ENCODE measurements at regions not wholly inside any gene's neighbourhood (a gene's known extent, or its start where the extent isn't known, plus 50 kb on each side); places are given as distances from the start of the nearest gene placed in this dataset.
A peak's percentile ranks its signal among the peaks of the same experiment; 100 is the strongest.

DNA sequence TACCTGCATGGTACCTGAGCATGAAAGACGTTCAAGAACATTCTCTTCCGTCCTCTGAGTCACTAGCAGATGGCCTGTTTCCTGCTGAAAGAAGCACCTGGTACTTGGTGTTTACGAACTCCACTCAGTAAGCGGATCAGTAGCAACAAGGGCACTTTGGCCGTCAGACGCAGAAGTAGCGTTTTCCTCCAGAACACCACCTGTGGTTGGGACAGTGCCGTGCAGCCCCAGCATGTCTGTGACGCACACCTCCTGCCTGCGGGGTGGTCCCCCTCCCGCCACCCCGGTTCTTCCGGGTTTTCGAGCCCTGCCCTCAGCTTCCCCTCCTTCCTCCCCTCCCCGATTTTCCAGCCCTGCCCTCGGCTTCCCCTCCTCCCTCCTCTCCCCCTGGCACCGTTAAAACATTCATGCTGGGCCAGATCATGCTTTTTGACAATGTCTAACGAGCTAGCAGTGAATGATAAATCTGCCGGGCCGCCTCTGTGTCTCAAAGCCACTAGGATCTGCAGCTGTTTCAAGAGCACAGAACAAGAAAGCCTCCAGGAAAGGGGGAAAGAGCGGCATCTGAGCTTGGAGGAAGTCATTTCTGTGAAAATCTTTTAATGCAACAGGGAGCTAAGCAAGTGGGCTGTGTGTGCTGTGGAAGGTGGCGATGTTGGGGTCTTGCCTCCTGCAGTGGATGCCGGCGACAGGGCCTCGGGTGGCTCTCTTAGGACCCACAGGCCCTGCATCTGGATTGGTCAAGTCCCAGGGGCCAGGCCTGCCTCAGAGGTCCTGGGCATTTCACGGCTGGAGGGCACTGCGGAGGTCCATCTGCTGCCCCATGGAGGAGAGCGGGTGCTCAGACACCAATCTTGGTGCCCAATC lies 207.9 kb downstream of the ERMARD start:
- H3K9me3 Mint-ChIP-seq = no peaks in the 10 kb centered on the region; the same call in 1 of the 3 replicates
- Histone ChIP-seq H3K36me3 (ENCODE audit: insufficient read depth) (no peaks in the 10 kb centered on the region), H3F3A (replicated peaks; ENCODE audit: low read depth) (no peaks in the 10 kb centered on the region), H3K79me2 (replicated peaks; ENCODE audit: insufficient read depth) (no peaks in the 10 kb centered on the region), H3K4me1 (ENCODE audit: insufficient read depth) (no peaks in the 10 kb centered on the region; the same call in 1 of the 2 replicates), H3K27ac (ENCODE audit: low read depth) (no peak overlapping the region), H3K9me2 (ENCODE audit: insufficient read depth) (no peaks in the 10 kb centered on the region), H2AFZ (no peak overlapping the region), H3K27me3 (ENCODE audit: insufficient read depth) (no peaks in the 10 kb centered on the region), H4K20me1 (replicated peaks; ENCODE audit: insufficient read depth) (no peaks in the 10 kb centered on the region), H3K4me3 (no peak overlapping the region), H3K4me2 (no peak overlapping the region)
- TF ChIP-seq EZH2 (IDR thresholded peaks at IDR 0.05; ENCODE audit: low read depth, unreplicated experiment) = no peak
- peaks cover 12% of the 10 kb centered on the region for H3K4me1 Mint-ChIP-seq
- H3K4me3 Mint-ChIP-seq = no peak overlapping the region
- no peak overlapping the region for H3K27ac Mint-ChIP-seq
- ATAC-seq (no peak), DNase-seq (ENCODE audit: low spot score) (peak; percentile 32)
- H3K36me3 Mint-ChIP-seq (ENCODE audit: low read depth) = no peaks in the 10 kb centered on the region; the same call in 2 of the 3 replicates
- peaks cover 12% of the 10 kb centered on the region for H3K27me3 Mint-ChIP-seq (ENCODE audit: insufficient read depth, low read depth, poor library complexity)

DNA sequence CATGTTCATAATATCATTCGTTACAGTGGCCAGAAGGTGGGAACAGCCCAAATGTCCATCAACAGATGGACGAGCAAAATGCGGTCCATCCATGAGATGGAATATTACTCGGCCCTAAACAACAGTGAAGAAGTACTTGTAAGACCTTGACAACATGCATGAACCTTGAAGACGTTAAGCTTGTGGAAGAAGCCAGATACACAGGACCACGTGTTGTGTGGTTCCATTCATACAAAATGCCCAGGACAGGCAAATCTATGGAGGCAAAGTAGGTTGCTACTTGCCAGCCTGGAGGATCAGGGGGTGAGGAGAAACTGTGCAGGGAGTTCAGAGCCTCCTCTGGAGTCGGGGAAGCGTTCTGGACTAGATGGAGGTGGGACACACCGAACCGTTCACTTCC lies 207.1 kb downstream of the ERMARD start:
- DNase-seq (ENCODE audit: low spot score) (no peak), ATAC-seq (no peak)
- no peaks in the 10 kb centered on the region for H3K36me3 ChIP-seq (ENCODE audit: insufficient read depth)
- Mint-ChIP-seq H3K4me1 (peaks cover 12% of the 10 kb centered on the region), H3K9me3 (no peaks in the 10 kb centered on the region; the same call in 1 of the 3 replicates), H3K27ac (no peak overlapping the region), H3K36me3 (ENCODE audit: low read depth) (no peaks in the 10 kb centered on the region; the same call in 2 of the 3 replicates), H3K27me3 (ENCODE audit: insufficient read depth, low read depth, poor library complexity) (peaks cover 12% of the 10 kb centered on the region), H3K4me3 (no peak overlapping the region)
- H3K27ac ChIP-seq (ENCODE audit: low read depth) = no peak overlapping the region
- H3K4me1 ChIP-seq (ENCODE audit: insufficient read depth) = no peaks in the 10 kb centered on the region; the same call in 1 of the 2 replicates
- H3K79me2 ChIP-seq (replicated peaks; ENCODE audit: insufficient read depth) = no peaks in the 10 kb centered on the region
- H2AFZ ChIP-seq = no peak overlapping the region
- H3K9me2 ChIP-seq (ENCODE audit: insufficient read depth) = no peaks in the 10 kb centered on the region
- no peaks in the 10 kb centered on the region for H3K27me3 ChIP-seq (ENCODE audit: insufficient read depth)
- no peak overlapping the region for H3K4me2 ChIP-seq
- H4K20me1 ChIP-seq (replicated peaks; ENCODE audit: insufficient read depth) = no peaks in the 10 kb centered on the region
- H3F3A ChIP-seq (replicated peaks; ENCODE audit: low read depth) = no peaks in the 10 kb centered on the region
- no peak overlapping the region for H3K4me3 ChIP-seq
- TF ChIP-seq, protein P1, sequence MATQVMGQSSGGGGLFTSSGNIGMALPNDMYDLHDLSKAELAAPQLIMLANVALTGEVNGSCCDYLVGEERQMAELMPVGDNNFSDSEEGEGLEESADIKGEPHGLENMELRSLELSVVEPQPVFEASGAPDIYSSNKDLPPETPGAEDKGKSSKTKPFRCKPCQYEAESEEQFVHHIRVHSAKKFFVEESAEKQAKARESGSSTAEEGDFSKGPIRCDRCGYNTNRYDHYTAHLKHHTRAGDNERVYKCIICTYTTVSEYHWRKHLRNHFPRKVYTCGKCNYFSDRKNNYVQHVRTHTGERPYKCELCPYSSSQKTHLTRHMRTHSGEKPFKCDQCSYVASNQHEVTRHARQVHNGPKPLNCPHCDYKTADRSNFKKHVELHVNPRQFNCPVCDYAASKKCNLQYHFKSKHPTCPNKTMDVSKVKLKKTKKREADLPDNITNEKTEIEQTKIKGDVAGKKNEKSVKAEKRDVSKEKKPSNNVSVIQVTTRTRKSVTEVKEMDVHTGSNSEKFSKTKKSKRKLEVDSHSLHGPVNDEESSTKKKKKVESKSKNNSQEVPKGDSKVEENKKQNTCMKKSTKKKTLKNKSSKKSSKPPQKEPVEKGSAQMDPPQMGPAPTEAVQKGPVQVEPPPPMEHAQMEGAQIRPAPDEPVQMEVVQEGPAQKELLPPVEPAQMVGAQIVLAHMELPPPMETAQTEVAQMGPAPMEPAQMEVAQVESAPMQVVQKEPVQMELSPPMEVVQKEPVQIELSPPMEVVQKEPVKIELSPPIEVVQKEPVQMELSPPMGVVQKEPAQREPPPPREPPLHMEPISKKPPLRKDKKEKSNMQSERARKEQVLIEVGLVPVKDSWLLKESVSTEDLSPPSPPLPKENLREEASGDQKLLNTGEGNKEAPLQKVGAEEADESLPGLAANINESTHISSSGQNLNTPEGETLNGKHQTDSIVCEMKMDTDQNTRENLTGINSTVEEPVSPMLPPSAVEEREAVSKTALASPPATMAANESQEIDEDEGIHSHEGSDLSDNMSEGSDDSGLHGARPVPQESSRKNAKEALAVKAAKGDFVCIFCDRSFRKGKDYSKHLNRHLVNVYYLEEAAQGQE (IDR thresholded peaks at IDR 0.05; ENCODE audit: unreplicated experiment) = no peak
- no peak for TF ChIP-seq STAT1 (IDR thresholded peaks at IDR 0.05; ENCODE audit: unreplicated experiment)
- TF ChIP-seq POLR2AphosphoS5 (IDR thresholded peaks at IDR 0.05; ENCODE audit: low read depth) = no peak
- no peak for TF ChIP-seq NANOG (IDR thresholded peaks at IDR 0.05; ENCODE audit: borderline replicate concordance)
- no peak for TF ChIP-seq JUNB (IDR thresholded peaks at IDR 0.05; ENCODE audit: unreplicated experiment)
- TF ChIP-seq EZH2 (IDR thresholded peaks at IDR 0.05; ENCODE audit: low read depth, unreplicated experiment) = no peak
- TF ChIP-seq, protein P2, sequence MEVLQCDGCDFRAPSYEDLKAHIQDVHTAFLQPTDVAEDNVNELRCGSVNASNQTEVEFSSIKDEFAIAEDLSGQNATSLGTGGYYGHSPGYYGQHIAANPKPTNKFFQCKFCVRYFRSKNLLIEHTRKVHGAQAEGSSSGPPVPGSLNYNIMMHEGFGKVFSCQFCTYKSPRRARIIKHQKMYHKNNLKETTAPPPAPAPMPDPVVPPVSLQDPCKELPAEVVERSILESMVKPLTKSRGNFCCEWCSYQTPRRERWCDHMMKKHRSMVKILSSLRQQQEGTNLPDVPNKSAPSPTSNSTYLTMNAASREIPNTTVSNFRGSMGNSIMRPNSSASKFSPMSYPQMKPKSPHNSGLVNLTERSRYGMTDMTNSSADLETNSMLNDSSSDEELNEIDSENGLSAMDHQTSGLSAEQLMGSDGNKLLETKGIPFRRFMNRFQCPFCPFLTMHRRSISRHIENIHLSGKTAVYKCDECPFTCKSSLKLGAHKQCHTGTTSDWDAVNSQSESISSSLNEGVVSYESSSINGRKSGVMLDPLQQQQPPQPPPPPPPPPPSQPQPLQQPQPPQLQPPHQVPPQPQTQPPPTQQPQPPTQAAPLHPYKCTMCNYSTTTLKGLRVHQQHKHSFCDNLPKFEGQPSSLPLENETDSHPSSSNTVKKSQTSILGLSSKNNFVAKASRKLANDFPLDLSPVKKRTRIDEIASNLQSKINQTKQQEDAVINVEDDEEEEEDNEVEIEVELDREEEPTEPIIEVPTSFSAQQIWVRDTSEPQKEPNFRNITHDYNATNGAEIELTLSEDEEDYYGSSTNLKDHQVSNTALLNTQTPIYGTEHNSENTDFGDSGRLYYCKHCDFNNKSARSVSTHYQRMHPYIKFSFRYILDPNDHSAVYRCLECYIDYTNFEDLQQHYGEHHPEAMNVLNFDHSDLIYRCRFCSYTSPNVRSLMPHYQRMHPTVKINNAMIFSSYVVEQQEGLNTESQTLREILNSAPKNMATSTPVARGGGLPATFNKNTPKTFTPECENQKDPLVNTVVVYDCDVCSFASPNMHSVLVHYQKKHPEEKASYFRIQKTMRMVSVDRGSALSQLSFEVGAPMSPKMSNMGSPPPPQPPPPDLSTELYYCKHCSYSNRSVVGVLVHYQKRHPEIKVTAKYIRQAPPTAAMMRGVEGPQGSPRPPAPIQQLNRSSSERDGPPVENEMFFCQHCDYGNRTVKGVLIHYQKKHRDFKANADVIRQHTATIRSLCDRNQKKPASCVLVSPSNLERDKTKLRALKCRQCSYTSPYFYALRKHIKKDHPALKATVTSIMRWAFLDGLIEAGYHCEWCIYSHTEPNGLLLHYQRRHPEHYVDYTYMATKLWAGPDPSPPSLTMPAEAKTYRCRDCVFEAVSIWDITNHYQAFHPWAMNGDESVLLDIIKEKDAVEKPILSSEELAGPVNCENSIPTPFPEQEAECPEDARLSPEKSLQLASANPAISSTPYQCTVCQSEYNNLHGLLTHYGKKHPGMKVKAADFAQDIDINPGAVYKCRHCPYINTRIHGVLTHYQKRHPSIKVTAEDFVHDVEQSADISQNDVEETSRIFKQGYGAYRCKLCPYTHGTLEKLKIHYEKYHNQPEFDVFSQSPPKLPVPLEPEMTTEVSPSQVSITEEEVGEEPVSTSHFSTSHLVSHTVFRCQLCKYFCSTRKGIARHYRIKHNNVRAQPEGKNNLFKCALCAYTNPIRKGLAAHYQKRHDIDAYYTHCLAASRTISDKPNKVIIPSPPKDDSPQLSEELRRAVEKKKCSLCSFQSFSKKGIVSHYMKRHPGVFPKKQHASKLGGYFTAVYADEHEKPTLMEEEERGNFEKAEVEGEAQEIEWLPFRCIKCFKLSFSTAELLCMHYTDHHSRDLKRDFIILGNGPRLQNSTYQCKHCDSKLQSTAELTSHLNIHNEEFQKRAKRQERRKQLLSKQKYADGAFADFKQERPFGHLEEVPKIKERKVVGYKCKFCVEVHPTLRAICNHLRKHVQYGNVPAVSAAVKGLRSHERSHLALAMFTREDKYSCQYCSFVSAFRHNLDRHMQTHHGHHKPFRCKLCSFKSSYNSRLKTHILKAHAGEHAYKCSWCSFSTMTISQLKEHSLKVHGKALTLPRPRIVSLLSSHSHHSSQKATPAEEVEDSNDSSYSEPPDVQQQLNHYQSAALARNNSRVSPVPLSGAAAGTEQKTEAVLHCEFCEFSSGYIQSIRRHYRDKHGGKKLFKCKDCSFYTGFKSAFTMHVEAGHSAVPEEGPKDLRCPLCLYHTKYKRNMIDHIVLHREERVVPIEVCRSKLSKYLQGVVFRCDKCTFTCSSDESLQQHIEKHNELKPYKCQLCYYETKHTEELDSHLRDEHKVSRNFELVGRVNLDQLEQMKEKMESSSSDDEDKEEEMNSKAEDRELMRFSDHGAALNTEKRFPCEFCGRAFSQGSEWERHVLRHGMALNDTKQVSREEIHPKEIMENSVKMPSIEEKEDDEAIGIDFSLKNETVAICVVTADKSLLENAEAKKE (CRISPR knock-in tag; IDR thresholded peaks at IDR 0.05) = no peak
- TF ChIP-seq, protein P3, sequence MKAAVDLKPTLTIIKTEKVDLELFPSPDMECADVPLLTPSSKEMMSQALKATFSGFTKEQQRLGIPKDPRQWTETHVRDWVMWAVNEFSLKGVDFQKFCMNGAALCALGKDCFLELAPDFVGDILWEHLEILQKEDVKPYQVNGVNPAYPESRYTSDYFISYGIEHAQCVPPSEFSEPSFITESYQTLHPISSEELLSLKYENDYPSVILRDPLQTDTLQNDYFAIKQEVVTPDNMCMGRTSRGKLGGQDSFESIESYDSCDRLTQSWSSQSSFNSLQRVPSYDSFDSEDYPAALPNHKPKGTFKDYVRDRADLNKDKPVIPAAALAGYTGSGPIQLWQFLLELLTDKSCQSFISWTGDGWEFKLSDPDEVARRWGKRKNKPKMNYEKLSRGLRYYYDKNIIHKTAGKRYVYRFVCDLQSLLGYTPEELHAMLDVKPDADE (IDR thresholded peaks at IDR 0.05) = no peak
- no peak for TF ChIP-seq CREB1 (CRISPR knock-in tag; IDR thresholded peaks at IDR 0.05; ENCODE audit: low read depth)

Data from GM23338 (cell line).